Neural progenitor cell (in vitro differentiated cells): ENCODE measurements at regions not wholly inside any gene's neighbourhood (a gene's known extent, or its start where the extent isn't known, plus 50 kb on each side); places are given as distances from the start of the nearest gene placed in this dataset.

ENCODE experiments used
- DNase-seq: peaks from one replicate; pipeline ENCODE4 v3.0.0-alpha.2; 2016; ENCODE audit warnings: low spot score
- H2AFZ ChIP-seq: fragments of 200-600 bp; sonication (generic); replicated peaks from 2 replicates; pipeline ENCODE4 v1.6.1; 2016; ENCODE audit warnings: antibody characterized with exemption
- H3F3A ChIP-seq: fragments of 200-600 bp; sonication (generic); 2 replicates; pipeline ENCODE4 v1.6.1; 2016; ENCODE audit warnings: antibody characterized with exemption, low read depth
- H3K27ac ChIP-seq: fragments of 200-600 bp; sonication (generic); 2 replicates; pipeline ENCODE4 v1.5.1; 2016; ENCODE audit warnings: mild to moderate bottlenecking
- H3K27me3 ChIP-seq: fragments of 200-600 bp; sonication (generic); 2 replicates; pipeline ENCODE4 v1.6.1; 2016; ENCODE audit warnings: mild to moderate bottlenecking, moderate library complexity
- H3K36me3 ChIP-seq: fragments of 200-600 bp; sonication (generic); 2 replicates; pipeline ENCODE4 v1.5.1; 2016
- H3K4me1 ChIP-seq: fragments of 200-600 bp; sonication (generic); 2 replicates; pipeline ENCODE4 v1.6.1; 2016; ENCODE audit warnings: mixed run types
- H3K4me2 ChIP-seq: fragments of 200-600 bp; sonication (generic); 2 replicates; pipeline ENCODE4 v1.6.1; 2016
- H3K4me3 ChIP-seq: fragments of 200-600 bp; sonication (generic); 2 replicates; pipeline ENCODE4 v1.5.1; 2016
- H3K79me2 ChIP-seq: fragments of 200-600 bp; sonication (generic); 2 replicates; pipeline ENCODE4 v1.6.1; 2016; ENCODE audit warnings: low read depth
- H3K9ac ChIP-seq: fragments of 200-600 bp; sonication (generic); 2 replicates; pipeline ENCODE4 v1.6.1; 2016
- H3K9me3 ChIP-seq: fragments of 200-600 bp; sonication (generic); 2 replicates; pipeline ENCODE4 v1.5.1; 2016; ENCODE audit warnings: low read depth
- H4K20me1 ChIP-seq: fragments of 200-600 bp; sonication (generic); 2 replicates; pipeline ENCODE4 v1.6.1; 2016; ENCODE audit warnings: low read depth
- H3K27ac Mint-ChIP-seq: 3 replicates; pipeline ENCODE4 v1.8.0; 2021; ENCODE audit warnings: mixed read lengths
- H3K27me3 Mint-ChIP-seq: 2 replicates; pipeline ENCODE4 v1.8.0; 2022; ENCODE audit warnings: low read depth, mild to moderate bottlenecking, inconsistent platforms, moderate library complexity, mixed read lengths; ENCODE audit not compliant: insufficient read depth
- H3K36me3 Mint-ChIP-seq: 3 replicates; pipeline ENCODE4 v1.8.0; 2021; ENCODE audit warnings: mixed read lengths
- H3K4me1 Mint-ChIP-seq: 3 replicates; pipeline ENCODE4 v1.8.0; 2021; ENCODE audit warnings: mixed read lengths
- H3K4me3 Mint-ChIP-seq: 3 replicates; pipeline ENCODE4 v1.8.0; 2021; ENCODE audit warnings: mild to moderate bottlenecking, moderate library complexity, mixed read lengths
- H3K9me3 Mint-ChIP-seq: 3 replicates; pipeline ENCODE4 v1.8.0; 2020; ENCODE audit warnings: mixed read lengths
- CTCF ChIP-seq: fragments of 200-600 bp; sonication (generic); IDR thresholded peaks from 2 replicates; pipeline ENCODE4 v1.5.1; 2017; ENCODE audit warnings: antibody characterized with exemption, mild to moderate bottlenecking
- EZH2 ChIP-seq: fragments of 200-600 bp; sonication (generic); IDR thresholded peaks from 2 replicates; pipeline ENCODE4 v1.6.1; 2017; ENCODE audit warnings: antibody characterized with exemption, mild to moderate bottlenecking, moderate library complexity
- EZH2phosphoT487 ChIP-seq: fragments of 200-600 bp; sonication (generic); IDR thresholded peaks from 2 replicates; pipeline ENCODE4 v1.6.1; 2017; ENCODE audit warnings: antibody characterized with exemption

- TF ChIP-seq EZH2phosphoT487: no peak
- TF ChIP-seq EZH2: no peak
- TF ChIP-seq CTCF: no peak
- Mint-ChIP-seq H3K4me3 (no peak overlapping the region), H3K27me3 (peaks cover 6% of the 10 kb centered on the region), H3K9me3 (no peaks in the 10 kb centered on the region), H3K36me3 (no peaks in the 10 kb centered on the region), H3K27ac (no peak overlapping the region), H3K4me1 (peaks cover 39% of the 10 kb centered on the region)
- no peak for DNase-seq
- Histone ChIP-seq H3K4me1 (peaks cover 28% of the 10 kb centered on the region), H3K4me2 (no peak overlapping the region), H3K79me2 (no peaks in the 10 kb centered on the region), H3K4me3 (no peak overlapping the region), H4K20me1 (no peaks in the 10 kb centered on the region), H3K27ac (no peak overlapping the region), H3K27me3 (no peaks in the 10 kb centered on the region), H3K9me3 (no peaks in the 10 kb centered on the region), H3K9ac (no peak overlapping the region), H3F3A (no peaks in the 10 kb centered on the region), H2AFZ (no peak overlapping the region), H3K36me3 (no peaks in the 10 kb centered on the region)
Observed at GRCh38 chr5:168041583-168041982, 249.9 kb upstream of the WWC1 start.

GRCh38 chr5:168042284-168043068 lies 249.0 kb upstream of the WWC1 start:
- H3K36me3 Mint-ChIP-seq: no peaks in the 10 kb centered on the region
- no peak overlapping the region for H2AFZ ChIP-seq
- H3K79me2 ChIP-seq: no peaks in the 10 kb centered on the region
- peaks cover 36% of the 10 kb centered on the region for H3K4me1 ChIP-seq
- H3K9me3 ChIP-seq: no peaks in the 10 kb centered on the region
- H3K4me3 ChIP-seq: no peak overlapping the region
- no peaks in the 10 kb centered on the region for H4K20me1 ChIP-seq
- no peak overlapping the region for H3K27ac ChIP-seq
- H3K9ac ChIP-seq: no peak overlapping the region
- DNase-seq: no peak
- peaks cover 47% of the 10 kb centered on the region for H3K4me1 Mint-ChIP-seq
- no peak overlapping the region for H3K27ac Mint-ChIP-seq
- H3K4me2 ChIP-seq: no peak overlapping the region
- no peaks in the 10 kb centered on the region for H3K9me3 Mint-ChIP-seq
- H3K27me3 ChIP-seq: no peaks in the 10 kb centered on the region
- TF ChIP-seq EZH2phosphoT487 (peak; percentile 58), CTCF (no peak), EZH2 (no peak)
- H3F3A ChIP-seq: peaks cover 7% of the 10 kb centered on the region
- peaks cover 6% of the 10 kb centered on the region for H3K27me3 Mint-ChIP-seq
- no peak overlapping the region for H3K4me3 Mint-ChIP-seq
- no peaks in the 10 kb centered on the region for H3K36me3 ChIP-seq

- Histone ChIP-seq H3K79me2 (no peaks in the 10 kb centered on the region), H2AFZ (no peak overlapping the region), H3K4me1 (peaks cover 32% of the 10 kb centered on the region), H4K20me1 (no peaks in the 10 kb centered on the region), H3K27ac (no peak overlapping the region), H3F3A (peaks cover 20% of the 10 kb centered on the region), H3K36me3 (no peaks in the 10 kb centered on the region), H3K27me3 (no peaks in the 10 kb centered on the region), H3K4me3 (no peak overlapping the region), H3K9ac (no peak overlapping the region), H3K9me3 (no peaks in the 10 kb centered on the region), H3K4me2 (no peak overlapping the region)
- no peaks in the 10 kb centered on the region for H3K36me3 Mint-ChIP-seq
- TF ChIP-seq EZH2 (no peak), EZH2phosphoT487 (no peak)
- H3K9me3 Mint-ChIP-seq: no peaks in the 10 kb centered on the region
- no peak overlapping the region for H3K4me3 Mint-ChIP-seq
- H3K4me1 Mint-ChIP-seq: peaks cover 51% of the 10 kb centered on the region
- no peak for DNase-seq
- H3K27me3 Mint-ChIP-seq: peaks cover 5% of the 10 kb centered on the region
- H3K27ac Mint-ChIP-seq: no peak overlapping the region
Observed at GRCh38 chr5:168046163-168046562, 245.3 kb upstream of the WWC1 start.

- Histone ChIP-seq H3K27ac (no peak overlapping the region), H3K9me3 (no peaks in the 10 kb centered on the region), H2AFZ (peak overlapping the region; percentile 27), H3K27me3 (no peaks in the 10 kb centered on the region), H3K9ac (no peak overlapping the region), H3K4me1 (peaks cover 32% of the 10 kb centered on the region), H3K79me2 (no peaks in the 10 kb centered on the region), H4K20me1 (no peaks in the 10 kb centered on the region), H3K36me3 (no peaks in the 10 kb centered on the region), H3K4me3 (no peak overlapping the region), H3F3A (peaks cover 20% of the 10 kb centered on the region), H3K4me2 (peak overlapping the region; percentile 25)
- no peak overlapping the region for H3K27ac Mint-ChIP-seq
- no peak overlapping the region for H3K4me3 Mint-ChIP-seq
- DNase-seq: peak; percentile 81
- no peaks in the 10 kb centered on the region for H3K9me3 Mint-ChIP-seq
- H3K27me3 Mint-ChIP-seq: peaks cover 5% of the 10 kb centered on the region
- H3K36me3 Mint-ChIP-seq: no peaks in the 10 kb centered on the region
- peaks cover 46% of the 10 kb centered on the region for H3K4me1 Mint-ChIP-seq
- TF ChIP-seq EZH2phosphoT487 (no peak), CTCF (peak; percentile 81)
Observed at GRCh38 chr5:168047043-168047668, 244.3 kb upstream of the WWC1 start.
